K562 (cell line): ENCODE measurements at regions not wholly inside any gene's neighbourhood (a gene's known extent, or its start where the extent isn't known, plus 50 kb on each side); places are given as distances from the start of the nearest gene placed in this dataset.

ENCODE experiments used
- ATAC-seq: fragments of 200-7000 bp; cut with Tn5 transposase; 3 replicates; pipeline ENCODE4 v1.9.1; 2020; ENCODE audit warnings: moderate library complexity
- BruUV-seq: library from RNA; stranded (reverse); fragments of 400-500 nt; replicated peaks from 2 replicates; lab custom pipeline; 2021; lab: Mats Ljungman, UMichigan
- CTCF ChIA-PET: fragments of 300-600 bp; formaldehyde crosslinking; extraction: SDS; loops from one replicate; lab custom pipeline; 2021; ENCODE audit warnings: low intra/inter-chr PET ratio; lab: Yijun Ruan, JAX
- POLR2A ChIA-PET: fragments of 300-600, 350-650 bp; sonication (Branson Sonifier 250); formaldehyde crosslinking; extraction: SDS; loops from one replicate; lab custom pipeline; 2021; ENCODE audit warnings: antibody characterized with exemption, inconsistent platforms; lab: Yijun Ruan, JAX
- DNase-seq, 4 experiments: peaks; one replicate each; pipeline versions ENCODE4 v3.0.0 to v3.0.0-alpha.2; 2011 to 2018; ENCODE audit warnings: low spot score in 3 of 4, mixed read lengths in 3 of 4; ENCODE audit errors: extremely low read depth in 1 of 4
- FAIRE-seq: peaks from 2 replicates; lab custom pipeline; 2011; peaks lifted over from hg19 to GRCh38; lab: Jason Lieb, UNC
- H2AFZ ChIP-seq: 2 replicates; pipeline ENCODE4 v1.6.0; 2011; ENCODE audit warnings: low read depth, low read length, control low read depth, inconsistent platforms
- H3K27ac ChIP-seq: fragments of 200-600 bp; 3 replicates; pipeline ENCODE4 v1.8.0; 2011; ENCODE audit warnings: low read depth, mild to moderate bottlenecking, control low read depth, inconsistent platforms, low read length, moderate library complexity, mixed read lengths; ENCODE audit errors: extremely low read depth
- H3K27me3 ChIP-seq, 2 experiments: fragments of 300-600 bp in 1 of 2; 2 replicates in 1 of 2; 3 replicates in 1 of 2; pipeline versions ENCODE4 v1.6.0 to v1.8.0; 2011; ENCODE audit warnings: inconsistent platforms in 2 of 2, low read length in 2 of 2, mild to moderate bottlenecking in 1 of 2, mixed read lengths in 1 of 2, moderate library complexity in 1 of 2; ENCODE audit not compliant: control insufficient read depth in 2 of 2, insufficient read depth in 2 of 2
- H3K36me3 ChIP-seq: fragments of 300-600 bp; 3 replicates; pipeline ENCODE4 v1.8.0; 2011; ENCODE audit warnings: mild to moderate bottlenecking, low read length, inconsistent platforms; ENCODE audit not compliant: control insufficient read depth, insufficient read depth
- H3K4me1 ChIP-seq, 2 experiments: fragments of 200-600 bp in 1 of 2; replicated peaks in 1 of 2; 2 replicates in 1 of 2; 3 replicates in 1 of 2; pipeline versions ENCODE4 v1.5.1 to v1.8.0; 2011; ENCODE audit warnings: inconsistent platforms in 2 of 2, low read length in 2 of 2, mild to moderate bottlenecking in 1 of 2, mixed read lengths in 1 of 2, moderate library complexity in 1 of 2; ENCODE audit not compliant: control insufficient read depth in 2 of 2, insufficient read depth in 2 of 2
- H3K4me2 ChIP-seq: 2 replicates; pipeline ENCODE4 v1.6.1; 2011; ENCODE audit warnings: low read length, control low read depth, inconsistent platforms, mixed read lengths; ENCODE audit not compliant: insufficient read depth
- H3K4me3 ChIP-seq: fragments of 200-600 bp; sonication (generic), shearing (Covaris generic); 2 replicates; pipeline ENCODE4 v1.5.1; 2016; ENCODE audit warnings: control low read depth, inconsistent platforms
- H3K79me2 ChIP-seq: fragments of 200-600 bp; 3 replicates; pipeline ENCODE4 v1.8.0; 2011; ENCODE audit warnings: low read length, inconsistent platforms; ENCODE audit not compliant: control insufficient read depth, insufficient read depth
- H3K9ac ChIP-seq, 2 experiments: 2 replicates each; pipeline versions ENCODE4 v1.6.0 to v1.6.1; 2011; ENCODE audit warnings: low read depth in 2 of 2, low read length in 2 of 2, control low read depth in 1 of 2, inconsistent platforms in 1 of 2, mild to moderate bottlenecking in 1 of 2, mixed read lengths in 1 of 2; ENCODE audit not compliant: insufficient read depth in 1 of 2
- H3K9me1 ChIP-seq: one replicate; pipeline ENCODE4 v1.6.0; 2011; ENCODE audit warnings: inconsistent platforms, mild to moderate bottlenecking, low read length, moderate library complexity; ENCODE audit not compliant: control insufficient read depth, insufficient read depth
- H3K9me3 ChIP-seq: replicated peaks from 2 replicates; pipeline ENCODE4 v1.5.1; 2011; ENCODE audit warnings: low read depth, low read length, inconsistent platforms; ENCODE audit not compliant: control insufficient read depth, insufficient read depth
- H4K20me1 ChIP-seq: replicated peaks from 2 replicates; pipeline ENCODE4 v1.6.1; 2011; ENCODE audit warnings: low read length, inconsistent platforms, mixed read lengths; ENCODE audit not compliant: control insufficient read depth, insufficient read depth
- CBX3 ChIP-seq, 2 experiments: IDR thresholded peaks; 1 replicate in 1 of 2; 2 replicates in 1 of 2; pipeline ENCODE4 v1.6.1; 2012; ENCODE audit warnings: inconsistent platforms in 2 of 2, low read length in 2 of 2, borderline replicate concordance in 1 of 2, control low read depth in 1 of 2
- HEY1 ChIP-seq: fragments of 250-450 bp; sonication (Bioruptor Pico); IDR thresholded peaks from 2 replicates; pipeline ENCODE4 v1.5.0; 2020; ENCODE audit warnings: mild to moderate bottlenecking, moderate library complexity, borderline replicate concordance
- KHSRP ChIP-seq: fragments of 450-650 bp; IDR thresholded peaks from 2 replicates; pipeline ENCODE4 v1.6.1; 2017
- OTX1 ChIP-seq: fragments of 450-650 bp; formaldehyde crosslinking; IDR thresholded peaks from 2 replicates; pipeline ENCODE4 v1.4.0; 2022; ENCODE audit warnings: mild to moderate bottlenecking
- RAD51 ChIP-seq: fragments of 450-650 bp; IDR thresholded peaks from 2 replicates; pipeline ENCODE4 v1.7.1; 2016; ENCODE audit warnings: low read depth, mild to moderate bottlenecking, borderline replicate concordance
- SIN3A ChIP-seq, 2 experiments: fragments of 150-350 bp in 1 of 2; IDR thresholded peaks; 2 replicates each; pipeline ENCODE4 v1.6.1; 2011 to 2016; ENCODE audit warnings: borderline replicate concordance in 2 of 2, low read depth in 2 of 2, low read length in 2 of 2, mild to moderate bottlenecking in 2 of 2, moderate library complexity in 2 of 2; ENCODE audit not compliant: control insufficient read depth in 1 of 2
- U2AF2 ChIP-seq: fragments of 200-400 bp; formaldehyde crosslinking; optimal IDR thresholded peaks from 2 replicates; pipeline ENCODE3; 2017; ENCODE audit warnings: low read depth, mild to moderate bottlenecking, low read length
- ZBTB11 ChIP-seq, 3 experiments: fragments of 200-800 bp in 1 of 3; fragments of 250-450 bp in 1 of 3; fragments of 450-650 bp in 1 of 3; sonication (Bioruptor Pico) in 1 of 3; sonication (Bioruptor generic) in 1 of 3; formaldehyde crosslinking in 1 of 3; IDR thresholded peaks; 2 replicates each; pipeline versions ENCODE4 v1.6.1 to v1.8.0; 2016 to 2022; ENCODE audit warnings: mild to moderate bottlenecking in 2 of 3, missing genetic modification characterization in 2 of 3, missing compliant biosample characterization in 1 of 3, moderate library complexity in 1 of 3
- ZNF830 ChIP-seq: fragments of 250-450 bp; sonication (Bioruptor Pico); IDR thresholded peaks from 2 replicates; pipeline ENCODE4 v1.5.0; 2021; ENCODE audit warnings: mild to moderate bottlenecking
- WGBS: fragments of 100-300 bp; shearing (Covaris generic); methylation state at CpG from one replicate; pipeline ENCODE4 v1.1.6; 2016; ENCODE audit warnings: low coverage, mixed read lengths; ENCODE audit not compliant: insufficient coverage; ENCODE audit errors: missing lambda C conversion rate; 5-methylcytosine and 5-hydroxymethylcytosine counted together
- in situ Hi-C: fragments of 300-500 bp; cut with MboI; formaldehyde crosslinking; loops from 4 replicates; pipeline ENCODE4 v1.15.0; 2018; ENCODE audit warnings: inconsistent platforms, mixed read lengths
- intact Hi-C: fragments of 100-400 bp; cut with micrococcal nuclease; formaldehyde crosslinking; loops from 2 replicates; pipeline ENCODE4 v1.14.2; 2022
- TF ChIP-seq, protein P1 (sequence below): sonication (generic); formaldehyde crosslinking; IDR thresholded peaks from 2 replicates; pipeline ENCODE4 v1.8.0; 2022; ENCODE audit warnings: mild to moderate bottlenecking, missing genetic modification reagents
- TF ChIP-seq, protein P2 (sequence below): sonication (generic); formaldehyde crosslinking; IDR thresholded peaks from 2 replicates; pipeline ENCODE4 v1.8.1; 2023; ENCODE audit warnings: mild to moderate bottlenecking, missing genetic modification reagents

DNA sequence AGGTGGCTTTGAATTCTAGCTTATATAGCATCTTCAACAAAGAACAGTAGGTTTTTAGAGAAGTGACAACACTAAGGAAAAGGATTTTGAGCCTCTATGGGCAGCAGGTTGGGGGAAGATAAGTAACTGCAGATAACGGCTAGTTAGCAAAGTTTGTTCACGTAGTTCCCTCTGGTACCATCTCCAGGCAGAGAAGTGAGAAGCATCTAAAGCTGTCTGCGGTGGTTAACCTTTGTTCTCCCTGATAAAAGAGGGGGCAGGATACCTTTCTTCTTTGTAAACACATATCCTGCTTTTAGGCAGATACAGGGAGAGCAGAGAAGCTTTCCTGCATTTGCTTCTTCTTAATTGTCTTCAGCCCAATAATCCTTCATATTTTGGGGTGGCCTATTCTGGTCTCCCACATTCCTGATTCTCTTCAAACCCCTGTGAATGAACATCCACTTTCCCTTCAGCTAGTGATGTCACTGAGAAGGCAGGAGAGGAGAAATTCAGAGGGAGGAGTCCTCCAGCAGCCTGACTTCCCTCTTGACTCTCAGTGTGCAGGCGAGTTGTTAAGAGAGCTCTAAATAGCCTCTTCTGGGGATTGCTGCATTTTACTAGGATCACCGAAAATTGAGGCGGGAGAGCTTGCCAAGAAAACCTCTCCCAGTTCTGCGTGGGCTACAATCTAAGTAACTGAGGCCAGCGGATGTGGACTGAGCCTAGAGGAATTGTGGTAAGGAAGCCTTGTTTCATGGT lies 393.7 kb upstream of the C2CD4B start:
- no peaks in the 10 kb centered on the region for H3K36me3 ChIP-seq
- peaks cover 8 to 12% of the 10 kb centered on the region in 2 experiments; a peak in 3 of 5 replicates for H3K27me3 ChIP-seq
- no peaks in the 10 kb centered on the region for H3K9me1 ChIP-seq
- TF ChIP-seq SIN3A (IDR thresholded peaks at IDR 0.05; ENCODE audit: borderline replicate concordance in 2 of 2, control insufficient read depth in 1 of 2, low read depth in 2 of 2, low read length in 2 of 2) (no peak), KHSRP (no peak), CBX3 (IDR thresholded peaks at IDR 0.05; ENCODE audit: borderline replicate concordance in 1 of 2, low read length in 2 of 2) (no peak), RAD51 (no peak), ZNF830 (no peak), U2AF2 (no peak), HEY1 (no peak), ZBTB11 (CRISPR knock-in tag; IDR thresholded peaks at IDR 0.05) (no peak), OTX1 (CRISPR knock-in tag) (no peak)
- TF ChIP-seq, protein P1, sequence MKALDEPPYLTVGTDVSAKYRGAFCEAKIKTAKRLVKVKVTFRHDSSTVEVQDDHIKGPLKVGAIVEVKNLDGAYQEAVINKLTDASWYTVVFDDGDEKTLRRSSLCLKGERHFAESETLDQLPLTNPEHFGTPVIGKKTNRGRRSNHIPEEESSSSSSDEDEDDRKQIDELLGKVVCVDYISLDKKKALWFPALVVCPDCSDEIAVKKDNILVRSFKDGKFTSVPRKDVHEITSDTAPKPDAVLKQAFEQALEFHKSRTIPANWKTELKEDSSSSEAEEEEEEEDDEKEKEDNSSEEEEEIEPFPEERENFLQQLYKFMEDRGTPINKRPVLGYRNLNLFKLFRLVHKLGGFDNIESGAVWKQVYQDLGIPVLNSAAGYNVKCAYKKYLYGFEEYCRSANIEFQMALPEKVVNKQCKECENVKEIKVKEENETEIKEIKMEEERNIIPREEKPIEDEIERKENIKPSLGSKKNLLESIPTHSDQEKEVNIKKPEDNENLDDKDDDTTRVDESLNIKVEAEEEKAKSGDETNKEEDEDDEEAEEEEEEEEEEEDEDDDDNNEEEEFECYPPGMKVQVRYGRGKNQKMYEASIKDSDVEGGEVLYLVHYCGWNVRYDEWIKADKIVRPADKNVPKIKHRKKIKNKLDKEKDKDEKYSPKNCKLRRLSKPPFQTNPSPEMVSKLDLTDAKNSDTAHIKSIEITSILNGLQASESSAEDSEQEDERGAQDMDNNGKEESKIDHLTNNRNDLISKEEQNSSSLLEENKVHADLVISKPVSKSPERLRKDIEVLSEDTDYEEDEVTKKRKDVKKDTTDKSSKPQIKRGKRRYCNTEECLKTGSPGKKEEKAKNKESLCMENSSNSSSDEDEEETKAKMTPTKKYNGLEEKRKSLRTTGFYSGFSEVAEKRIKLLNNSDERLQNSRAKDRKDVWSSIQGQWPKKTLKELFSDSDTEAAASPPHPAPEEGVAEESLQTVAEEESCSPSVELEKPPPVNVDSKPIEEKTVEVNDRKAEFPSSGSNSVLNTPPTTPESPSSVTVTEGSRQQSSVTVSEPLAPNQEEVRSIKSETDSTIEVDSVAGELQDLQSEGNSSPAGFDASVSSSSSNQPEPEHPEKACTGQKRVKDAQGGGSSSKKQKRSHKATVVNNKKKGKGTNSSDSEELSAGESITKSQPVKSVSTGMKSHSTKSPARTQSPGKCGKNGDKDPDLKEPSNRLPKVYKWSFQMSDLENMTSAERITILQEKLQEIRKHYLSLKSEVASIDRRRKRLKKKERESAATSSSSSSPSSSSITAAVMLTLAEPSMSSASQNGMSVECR (CRISPR knock-in tag) = no peak
- TF ChIP-seq, protein P2, sequence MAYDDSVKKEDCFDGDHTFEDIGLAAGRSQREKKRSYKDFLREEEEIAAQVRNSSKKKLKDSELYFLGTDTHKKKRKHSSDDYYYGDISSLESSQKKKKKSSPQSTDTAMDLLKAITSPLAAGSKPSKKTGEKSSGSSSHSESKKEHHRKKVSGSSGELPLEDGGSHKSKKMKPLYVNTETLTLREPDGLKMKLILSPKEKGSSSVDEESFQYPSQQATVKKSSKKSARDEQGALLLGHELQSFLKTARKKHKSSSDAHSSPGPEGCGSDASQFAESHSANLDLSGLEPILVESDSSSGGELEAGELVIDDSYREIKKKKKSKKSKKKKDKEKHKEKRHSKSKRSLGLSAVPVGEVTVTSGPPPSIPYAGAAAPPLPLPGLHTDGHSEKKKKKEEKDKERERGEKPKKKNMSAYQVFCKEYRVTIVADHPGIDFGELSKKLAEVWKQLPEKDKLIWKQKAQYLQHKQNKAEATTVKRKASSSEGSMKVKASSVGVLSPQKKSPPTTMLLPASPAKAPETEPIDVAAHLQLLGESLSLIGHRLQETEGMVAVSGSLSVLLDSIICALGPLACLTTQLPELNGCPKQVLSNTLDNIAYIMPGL = no peak
- FAIRE-seq = no peak
- H3K4me3 ChIP-seq = no peak overlapping the region
- no peak for ATAC-seq
- H3K27ac ChIP-seq = no peak overlapping the region
- no peak overlapping the region for H3K4me2 ChIP-seq
- no peaks in the 10 kb centered on the region for H3K9me3 ChIP-seq
- ChIA-PET POLR2A (no interaction called here), CTCF (no interaction called here)
- intact Hi-C loops = no loop called here
- no TSS peak for BruUV-seq
- in situ Hi-C loops = no loop called here
- H4K20me1 ChIP-seq = no peaks in the 10 kb centered on the region
- no peak overlapping the region for H3K9ac ChIP-seq
- no peaks in the 10 kb centered on the region for H3K79me2 ChIP-seq
- H3K4me1 ChIP-seq = no peaks in the 10 kb centered on the region
- 0% methylated on average over 8 of the region's 8 CpGs for WGBS
- no peak for DNase-seq
- no peak overlapping the region for H2AFZ ChIP-seq
